ENCODE measurements at regions not wholly inside any gene's neighbourhood (a gene's known extent, or its start where the extent isn't known, plus 50 kb on each side); places are given as distances from the start of the nearest gene placed in this dataset.

DNA sequence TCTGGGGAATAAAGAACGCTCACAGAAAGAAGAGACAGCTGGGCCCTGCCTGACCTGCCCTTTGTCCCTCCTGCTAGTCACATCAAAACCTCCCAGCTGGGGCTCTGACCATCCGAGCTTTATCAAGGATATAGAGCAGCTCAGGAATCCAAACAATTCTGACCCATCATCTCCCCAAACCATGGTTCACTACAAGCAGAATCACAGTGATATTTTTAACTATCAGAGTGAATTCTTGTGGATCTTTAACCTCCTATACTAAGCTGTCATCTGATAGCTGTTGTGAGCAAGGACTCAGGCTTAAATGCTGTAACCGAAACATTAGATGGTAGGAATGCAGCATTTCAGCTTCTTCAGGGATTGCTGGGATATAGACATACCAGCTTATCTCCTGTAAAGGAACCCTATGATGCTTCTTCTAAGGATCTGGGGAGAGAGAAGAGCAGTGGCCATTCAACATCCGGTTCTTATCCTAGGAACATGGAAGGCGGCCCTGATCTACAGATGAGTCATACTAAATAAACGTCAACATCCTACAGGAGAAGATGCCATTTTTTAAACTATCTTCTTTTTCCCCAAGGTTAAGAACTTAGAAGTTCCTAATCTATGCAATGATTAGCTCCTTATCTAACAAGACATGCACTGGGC, 84.7 kb upstream of the AKIP1 start:
- intact Hi-C loops (cut with DNase I), result no loop called here
- peaks cover 0 to 6% (median 0%) of the 10 kb centered on the region in 4 donors for H3K4me1 ChIP-seq
- H3K27me3 ChIP-seq, result no peaks in the 10 kb centered on the region
- H3K9me3 ChIP-seq, result no peaks in the 10 kb centered on the region
- WGBS, 2 donors, result 76 to 79% methylated on average over 6 of the region's 6 CpGs
- no peak for TF ChIP-seq EP300 (IDR thresholded peaks at IDR 0.05)
- TF ChIP-seq POLR2AphosphoS5 (IDR thresholded peaks at IDR 0.05), result no peak
- no peak overlapping the region for H3K4me3 ChIP-seq
- peaks cover 0 to 10% (median 0%) of the 10 kb centered on the region in 4 donors for H3K36me3 ChIP-seq
- peak overlapping the region in 2 of 4 donors; percentile 26 to 52 for H3K27ac ChIP-seq
- peak; percentile 63 for DNase-seq

DNA sequence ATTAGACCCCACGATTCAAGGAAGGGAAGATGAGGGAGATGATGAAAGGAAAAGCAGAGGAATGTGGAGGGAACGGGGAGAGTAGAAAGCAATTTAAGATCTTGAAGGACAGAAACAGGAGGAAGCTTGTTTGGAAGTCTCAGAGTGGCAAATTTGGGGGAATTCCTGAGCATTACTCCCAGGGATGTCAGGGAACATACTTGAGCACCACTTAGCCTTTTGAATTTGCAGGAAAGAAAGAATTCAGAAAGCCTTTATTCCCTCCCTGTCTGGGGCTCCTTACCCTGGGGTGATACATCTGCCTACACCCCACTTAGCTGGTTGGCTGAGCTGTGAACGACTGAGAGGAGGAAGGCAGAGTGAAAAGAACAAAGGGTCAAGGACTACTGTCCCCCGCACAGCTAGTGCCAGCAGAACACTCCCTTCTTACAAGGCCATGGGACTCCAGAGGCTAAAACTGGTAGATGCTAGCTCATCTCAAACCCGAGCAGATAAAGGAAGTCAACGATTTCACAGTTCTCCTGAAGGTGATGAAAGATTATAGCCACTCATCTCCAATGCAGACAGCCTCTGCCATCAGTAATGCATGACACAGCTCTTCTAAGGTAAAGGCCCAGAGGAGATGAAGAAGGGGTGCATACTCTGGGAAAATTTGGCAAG, 84.0 kb upstream of the AKIP1 start:
- 74 to 78% methylated on average over 6 of the region's 6 CpGs for WGBS, 2 donors
- no peaks in the 10 kb centered on the region for H3K9me3 ChIP-seq
- TF ChIP-seq POLR2AphosphoS5 (IDR thresholded peaks at IDR 0.05) (no peak), POLR2A (IDR thresholded peaks at IDR 0.05) (no peak), CTCF (IDR thresholded peaks at IDR 0.05) (no peak), EP300 (IDR thresholded peaks at IDR 0.05) (no peak)
- peaks cover 0 to 6% (median 1%) of the 10 kb centered on the region in 4 donors for H3K4me1 ChIP-seq
- H3K27ac ChIP-seq, result peak overlapping the region in 2 of 4 donors; percentile 26 to 52
- H3K36me3 ChIP-seq, result peaks cover 0 to 10% (median 0%) of the 10 kb centered on the region in 4 donors
- H3K4me3 ChIP-seq, result no peak overlapping the region
- intact Hi-C loops (cut with DNase I), result no loop called here
- peak; percentile 5 for DNase-seq
- H3K27me3 ChIP-seq, result no peaks in the 10 kb centered on the region

DNA sequence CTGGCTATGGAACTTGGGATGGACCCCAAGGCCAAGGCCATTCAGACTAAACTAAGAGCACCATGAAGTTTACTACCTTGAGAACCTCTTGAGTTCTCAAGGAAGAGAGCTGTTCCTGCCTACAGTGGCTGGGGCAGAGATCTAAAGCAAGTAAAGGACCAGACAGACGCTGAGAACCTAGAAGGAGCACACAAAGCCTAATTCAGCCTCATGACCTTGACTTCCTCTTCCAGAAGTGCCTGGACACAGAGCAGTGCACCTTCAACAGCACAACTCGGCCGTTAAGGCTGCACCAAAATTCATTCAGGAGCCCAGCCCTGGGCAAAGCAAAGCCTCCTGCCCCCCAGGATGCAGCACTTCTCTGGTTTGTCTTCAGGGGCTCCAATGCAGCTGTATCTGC, 82.9 kb upstream of the AKIP1 start:
- Histone ChIP-seq H3K27ac (no peak overlapping the region), H3K4me3 (no peak overlapping the region), H3K4me1 (peaks cover 0 to 17% (median 11%) of the 10 kb centered on the region in 4 donors), H3K9me3 (no peaks in the 10 kb centered on the region), H3K36me3 (peaks cover 0 to 10% (median 0%) of the 10 kb centered on the region in 4 donors), H3K27me3 (no peaks in the 10 kb centered on the region)
- intact Hi-C loops (cut with DNase I), result no loop called here
- DNase-seq, result peak; percentile 24
- WGBS, 2 donors, result 82 to 93% methylated on average over 3 of the region's 3 CpGs
- TF ChIP-seq EP300 (IDR thresholded peaks at IDR 0.05), result no peak
- no peak for TF ChIP-seq CTCF (IDR thresholded peaks at IDR 0.05)
- no peak for TF ChIP-seq POLR2AphosphoS5 (IDR thresholded peaks at IDR 0.05)
- TF ChIP-seq POLR2A (IDR thresholded peaks at IDR 0.05), result no peak

- TF ChIP-seq POLR2AphosphoS5 (IDR thresholded peaks at IDR 0.05) (no peak), EP300 (IDR thresholded peaks at IDR 0.05) (no peak), CTCF (IDR thresholded peaks at IDR 0.05) (no peak), POLR2A (IDR thresholded peaks at IDR 0.05) (no peak)
- intact Hi-C loops (cut with DNase I), result no loop called here
- DNase-seq, result peak; percentile 53
- peaks cover 0 to 10% (median 0%) of the 10 kb centered on the region in 4 donors for H3K36me3 ChIP-seq
- no peaks in the 10 kb centered on the region for H3K27me3 ChIP-seq
- H3K27ac ChIP-seq, result no peak overlapping the region
- 90 to 91% methylated on average over 11 of the region's 11 CpGs for whole genome bisulfite sequencing, 2 donors
- no peaks in the 10 kb centered on the region for H3K9me3 ChIP-seq
- no peak overlapping the region for H3K4me3 ChIP-seq
- H3K4me1 ChIP-seq, result peaks cover 0 to 24% (median 15%) of the 10 kb centered on the region in 4 donors
These were observed 82.2 kb upstream of the AKIP1 start for GRCh38 chr11:8828580-8829361.

DNA sequence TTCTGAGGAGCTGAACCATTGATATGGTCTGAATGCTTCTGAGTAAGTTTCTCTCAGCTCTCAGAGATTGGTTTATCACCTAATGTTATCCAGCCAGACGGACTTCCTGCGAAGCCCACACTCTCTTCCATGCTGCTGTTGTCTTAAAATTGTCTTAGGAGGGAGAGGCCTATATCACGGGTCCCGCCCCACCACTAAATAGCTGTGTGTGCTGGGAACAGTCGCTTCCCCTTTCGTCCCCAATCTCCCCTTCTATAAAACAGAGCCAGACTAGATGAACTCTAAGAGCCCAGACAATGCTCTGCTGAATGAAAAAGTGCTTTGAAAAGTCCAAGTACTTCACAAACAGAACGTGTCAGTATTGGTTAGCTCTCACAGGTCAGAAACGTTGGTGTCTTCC, 81.4 kb upstream of the AKIP1 start:
- H3K36me3 ChIP-seq, result peaks cover 0 to 10% (median 0%) of the 10 kb centered on the region in 4 donors
- intact Hi-C loops (cut with DNase I), result no loop called here
- no peak for TF ChIP-seq CTCF (IDR thresholded peaks at IDR 0.05)
- TF ChIP-seq POLR2A (IDR thresholded peaks at IDR 0.05), result no peak
- no peak for TF ChIP-seq EP300 (IDR thresholded peaks at IDR 0.05)
- TF ChIP-seq POLR2AphosphoS5 (IDR thresholded peaks at IDR 0.05), result no peak

More for the DNA sequence above, 81.4 kb upstream of the AKIP1 start:
- H3K27ac ChIP-seq, result peak overlapping the region in 1 of 4 donors; percentile 87
- 85 to 87% methylated on average over 8 of the region's 8 CpGs for WGBS, 2 donors
- no peaks in the 10 kb centered on the region for H3K9me3 ChIP-seq
- H3K27me3 ChIP-seq, result no peaks in the 10 kb centered on the region
- H3K4me1 ChIP-seq, result peaks cover 0 to 32% (median 17%) of the 10 kb centered on the region in 4 donors
- DNase-seq, result peak; percentile 21
- no peak overlapping the region for H3K4me3 ChIP-seq

Data from sigmoid colon (tissue), 6 donors.